Gastroesophageal sphincter (tissue), 3 donors: ENCODE measurements at regions not wholly inside any gene's neighbourhood (a gene's known extent, or its start where the extent isn't known, plus 50 kb on each side); places are given as distances from the start of the nearest gene placed in this dataset.

Source experiments
- CTCF ChIP-seq, 4 experiments: fragments of 200-600 bp in 2 of 4; fragments of 450-650 bp in 2 of 4; sonication (generic) in 1 of 4; IDR thresholded peaks; one replicate each; pipeline ENCODE4 v1.5.1; 2017 to 2019; ENCODE audit warnings: antibody characterized with exemption in 4 of 4, mild to moderate bottlenecking in 2 of 4, moderate library complexity in 2 of 4
- POLR2A ChIP-seq, 2 donors: fragments of 450-650 bp; IDR thresholded peaks; one replicate each; pipeline ENCODE4 v1.6.1; 2017; ENCODE audit warnings: antibody characterized with exemption in 2 of 2, mild to moderate bottlenecking in 2 of 2, moderate library complexity in 1 of 2

- TF ChIP-seq CTCF (IDR thresholded peaks at IDR 0.05) (no peak), POLR2A (IDR thresholded peaks at IDR 0.05) (no peak)
Observed at GRCh38 chr3:88574146-88574545, 424.4 kb downstream of the C3orf38 start.
